Body of pancreas (tissue), 4 donors: ENCODE measurements at regions not wholly inside any gene's neighbourhood (a gene's known extent, or its start where the extent isn't known, plus 50 kb on each side); places are given as distances from the start of the nearest gene placed in this dataset.
A peak's percentile ranks its signal among the peaks of the same experiment; 100 is the strongest.
"Not testable (repeated sequence)": the region's sequence is repeated elsewhere in the genome, so short reads cannot be mapped to it uniquely, and the experiment has no call there.

ENCODE experiments used
- ATAC-seq: fragments of 150-250 bp; one replicate; pipeline ENCODE4 v1.9.1; 2016
- DNase-seq, 4 donors: peaks; one replicate each; pipeline ENCODE4 v3.0.0-alpha.2; 2019
- H3K27ac ChIP-seq, 4 donors: fragments of 200-600 bp; sonication (generic); 1 replicate in 3 of 4; 2 replicates in 1 of 4; pipeline versions ENCODE4 v1.5.1 to v1.6.1; 2016 to 2019; ENCODE audit warnings: mild to moderate bottlenecking in 1 of 4, mixed read lengths in 1 of 4, moderate library complexity in 1 of 4
- H3K27me3 ChIP-seq, 2 donors: fragments of 200-600 bp; sonication (generic); one replicate each; pipeline ENCODE4 v1.6.0; 2016; ENCODE audit warnings: mild to moderate bottlenecking in 1 of 2
- H3K36me3 ChIP-seq, 2 donors: fragments of 200-600 bp; sonication (generic); replicated peaks in 1 of 2; 2 replicates each; pipeline ENCODE4 v1.5.1; 2016; ENCODE audit warnings: low read depth in 2 of 2; ENCODE audit not compliant: insufficient read depth in 1 of 2
- H3K4me1 ChIP-seq: fragments of 200-600 bp; sonication (generic); one replicate; pipeline ENCODE4 v1.6.0; 2016
- H3K4me3 ChIP-seq, 2 donors: fragments of 200-600 bp; sonication (generic); 1 replicate in 1 of 2; 2 replicates in 1 of 2; pipeline ENCODE4 v1.5.1; 2016 to 2019
- H3K9me3 ChIP-seq, 3 donors: fragments of 200-600 bp; sonication (generic); 1 replicate in 2 of 3; 2 replicates in 1 of 3; pipeline ENCODE4 v1.5.1; 2016
- CTCF ChIP-seq, 7 experiments: fragments of 450-650 bp in 4 of 7; fragments of 200-600 bp in 3 of 7; sonication (generic) in 3 of 7; IDR thresholded peaks; one replicate each; pipeline ENCODE4 v1.5.1; 2016 to 2019; ENCODE audit warnings: antibody characterized with exemption in 7 of 7
- POLR2A ChIP-seq, 3 donors: fragments of 450-650 bp; IDR thresholded peaks; one replicate each; pipeline ENCODE4 v1.6.1; 2016; ENCODE audit warnings: antibody characterized with exemption in 3 of 3, mild to moderate bottlenecking in 2 of 3
- WGBS, 2 donors: methylation state at CpG; one replicate each; pipeline ENCODE4 v1.1.5; 2017; 5-methylcytosine and 5-hydroxymethylcytosine counted together
- intact Hi-C: fragments of 100-400 bp; cut with DNase I; formaldehyde crosslinking; loops from one replicate; pipeline ENCODE4 v1.15.1; 2023

- Histone ChIP-seq H3K4me1 (no peaks in the 10 kb centered on the region), H3K4me3 (no peak overlapping the region), H3K9me3 (no peaks in the 10 kb centered on the region), H3K27me3 (no peaks in the 10 kb centered on the region), H3K27ac (no peak overlapping the region), H3K36me3 (no peaks in the 10 kb centered on the region)
- intact Hi-C loops = no loop called here
- TF ChIP-seq POLR2A (IDR thresholded peaks at IDR 0.05) (no peak), CTCF (IDR thresholded peaks at IDR 0.05) (no peak)
- 85% methylated on average over 5 of the region's 5 CpGs for WGBS, 2 donors
- no peak for ATAC-seq
- DNase-seq = no peak
Measured at GRCh38 chr12:95380997-95381786, 92.8 kb upstream of the METAP2 start.

- TF ChIP-seq CTCF (IDR thresholded peaks at IDR 0.05) = peak in 2 of 7 experiments; percentile 13 to 22
- H3K36me3 ChIP-seq, ATAC-seq, H3K9me3 ChIP-seq, H3K4me3 ChIP-seq, H3K4me1 ChIP-seq, intact Hi-C loops, H3K27me3 ChIP-seq: not testable (repeated sequence)
- 44 to 51% methylated on average over 8 of the region's 8 CpGs for WGBS, 2 donors
- H3K27ac ChIP-seq = peak overlapping the region in 1 of 4 donors; percentile 21
- peak; percentile 26 to 63 (median 50) for DNase-seq
Measured at GRCh38 chr12:95383920-95384319, 90.0 kb upstream of the METAP2 start.

- WGBS, 2 donors = 73 to 79% methylated on average over 5 of the region's 5 CpGs
- Histone ChIP-seq H3K27me3 (no peaks in the 10 kb centered on the region), H3K4me1 (no peaks in the 10 kb centered on the region), H3K4me3 (no peak overlapping the region), H3K36me3 (no peaks in the 10 kb centered on the region), H3K9me3 (no peaks in the 10 kb centered on the region), H3K27ac (no peak overlapping the region)
- ATAC-seq (no peak), DNase-seq (no peak)
- intact Hi-C loops = no loop called here
- TF ChIP-seq CTCF (IDR thresholded peaks at IDR 0.05) (no peak), POLR2A (IDR thresholded peaks at IDR 0.05) (no peak)
Measured at GRCh38 chr12:95384785-95385184, 89.2 kb upstream of the METAP2 start.

- H3K36me3 ChIP-seq = no peaks in the 10 kb centered on the region
- ATAC-seq = peak; percentile 59
- no peaks in the 10 kb centered on the region for H3K4me1 ChIP-seq
- TF ChIP-seq CTCF (IDR thresholded peaks at IDR 0.05) = no peak
- no peak for TF ChIP-seq POLR2A (IDR thresholded peaks at IDR 0.05)
- H3K27me3 ChIP-seq = no peaks in the 10 kb centered on the region
- 36 to 52% methylated on average over 12 of the region's 12 CpGs for WGBS, 2 donors
- H3K4me3 ChIP-seq = no peak overlapping the region
- no peaks in the 10 kb centered on the region for H3K9me3 ChIP-seq
- intact Hi-C loops = no loop called here
- H3K27ac ChIP-seq = peak overlapping the region in 1 of 4 donors; percentile 19
- DNase-seq = peak in 3 of 4 donors; percentile 13 to 40 (median 16)
Measured at GRCh38 chr12:95385246-95386035, 88.5 kb upstream of the METAP2 start.
